GM23338 (cell line): ENCODE measurements at regions not wholly inside any gene's neighbourhood (a gene's known extent, or its start where the extent isn't known, plus 50 kb on each side); places are given as distances from the start of the nearest gene placed in this dataset.

ENCODE experiments used
- CREB1 ChIP-seq: fragments of 250-450 bp; sonication (Bioruptor Pico); IDR thresholded peaks from 2 replicates; pipeline ENCODE4 v1.5.0; 2020; ENCODE audit warnings: low read depth, mild to moderate bottlenecking, moderate library complexity
- CTCF ChIP-seq, 2 experiments: fragments of 200-600 bp in 1 of 2; sonication (generic) in 1 of 2; conservative IDR thresholded peaks; 2 replicates each; pipeline versions ENCODE4 v1.5.1 to v1.6.1; 2016 to 2017; ENCODE audit warnings: antibody characterized with exemption in 2 of 2, low read depth in 2 of 2, mild to moderate bottlenecking in 2 of 2, moderate library complexity in 1 of 2
- EZH2 ChIP-seq: fragments of 200-600 bp; sonication (generic); IDR thresholded peaks from one replicate; pipeline ENCODE4 v1.8.0; 2017; ENCODE audit warnings: antibody characterized with exemption, mild to moderate bottlenecking, low read depth; ENCODE audit not compliant: unreplicated experiment
- EZH2phosphoT487 ChIP-seq: fragments of 200-600 bp; sonication (generic); IDR thresholded peaks from one replicate; pipeline ENCODE4 v1.8.1; 2018; ENCODE audit warnings: antibody characterized with exemption; ENCODE audit not compliant: unreplicated experiment
- JUNB ChIP-seq: IDR thresholded peaks from one replicate; pipeline ENCODE4 v1.6.1; 2016; ENCODE audit warnings: antibody characterized with exemption; ENCODE audit not compliant: unreplicated experiment
- NANOG ChIP-seq: IDR thresholded peaks from 2 replicates; pipeline ENCODE4 v1.6.1; 2016; ENCODE audit warnings: antibody characterized with exemption, borderline replicate concordance
- POLR2AphosphoS5 ChIP-seq: IDR thresholded peaks from 2 replicates; pipeline ENCODE4 v1.6.1; 2016; ENCODE audit warnings: antibody characterized with exemption, low read depth
- REST ChIP-seq: IDR thresholded peaks from one replicate; pipeline ENCODE4 v1.6.1; 2018; ENCODE audit warnings: antibody characterized with exemption; ENCODE audit not compliant: unreplicated experiment
- STAT1 ChIP-seq: IDR thresholded peaks from one replicate; pipeline ENCODE4 v1.6.1; 2016; ENCODE audit warnings: antibody characterized with exemption; ENCODE audit not compliant: unreplicated experiment
- ZNF114 ChIP-seq: fragments of 250-450 bp; sonication (Bioruptor Pico); IDR thresholded peaks from 2 replicates; pipeline ENCODE4 v1.5.0; 2020; ENCODE audit warnings: mild to moderate bottlenecking, moderate library complexity

DNA sequence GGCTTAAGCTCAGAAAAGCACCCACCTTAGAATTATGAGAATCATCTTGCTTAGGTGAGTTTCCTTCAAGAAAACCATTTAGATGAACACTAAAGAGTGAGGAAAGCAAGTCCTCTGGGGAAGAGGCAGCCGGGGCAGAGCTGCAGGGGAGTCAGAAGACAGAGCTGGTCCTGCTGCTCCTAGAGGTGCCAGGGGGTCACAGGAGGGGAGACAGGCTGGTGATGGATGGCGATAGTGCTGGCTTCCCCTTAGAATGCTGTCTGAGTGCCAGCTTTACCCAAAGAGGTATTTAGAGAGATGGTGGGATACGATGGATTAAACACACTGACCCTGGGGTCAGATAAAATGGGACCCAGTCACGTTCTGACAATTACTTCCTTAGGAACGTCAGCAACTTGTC, 269.4 kb downstream of the TDRD15 start:
- no peak for TF ChIP-seq CTCF (conservative IDR thresholded peaks at IDR 0.05; ENCODE audit: low read depth in 2 of 2)
- no peak for TF ChIP-seq EZH2
- TF ChIP-seq CREB1 (CRISPR knock-in tag): no peak
- no peak for TF ChIP-seq NANOG
- no peak for TF ChIP-seq EZH2phosphoT487
- no peak for TF ChIP-seq REST
- TF ChIP-seq JUNB: no peak
- no peak for TF ChIP-seq POLR2AphosphoS5
- TF ChIP-seq ZNF114 (CRISPR knock-in tag): no peak
- TF ChIP-seq STAT1: no peak
